NCI-H524 treated with DMSO at 0.1 percent for 48 hours (cell line): ENCODE measurements at regions not wholly inside any gene's neighbourhood (a gene's known extent, or its start where the extent isn't known, plus 50 kb on each side); places are given as distances from the start of the nearest gene placed in this dataset.
"Not testable (repeated sequence)": the region's sequence is repeated elsewhere in the genome, so short reads cannot be mapped to it uniquely, and the experiment has no call there.

Source experiments
- DNase-seq: peaks from one replicate; lab custom pipeline; 2025; lab: John Stamatoyannopoulos, UW

DNA sequence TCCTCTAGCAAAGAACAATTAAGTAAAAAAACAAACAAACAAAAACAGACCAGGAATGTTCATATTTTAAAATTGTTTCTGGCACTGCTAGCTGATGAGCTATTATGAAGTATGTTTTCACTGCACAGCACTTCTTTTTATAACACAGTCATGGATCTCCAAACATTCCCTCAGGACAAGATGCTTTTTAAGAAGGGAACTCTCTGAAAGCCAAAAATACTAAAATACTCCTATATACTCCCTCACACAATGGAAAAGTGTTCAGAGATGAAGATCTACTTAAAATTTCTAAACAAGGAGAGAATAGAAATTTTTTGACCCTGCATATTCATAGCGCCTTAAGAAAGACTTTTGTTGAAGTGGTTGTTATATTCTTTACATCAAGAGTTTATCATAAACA, 926.8 kb downstream of the DIAPH3 start:
- DNase-seq: no peak

GRCh38 chr13:59247171-59247570, 916.6 kb downstream of the DIAPH3 start:
- DNase-seq: no peak

DNA sequence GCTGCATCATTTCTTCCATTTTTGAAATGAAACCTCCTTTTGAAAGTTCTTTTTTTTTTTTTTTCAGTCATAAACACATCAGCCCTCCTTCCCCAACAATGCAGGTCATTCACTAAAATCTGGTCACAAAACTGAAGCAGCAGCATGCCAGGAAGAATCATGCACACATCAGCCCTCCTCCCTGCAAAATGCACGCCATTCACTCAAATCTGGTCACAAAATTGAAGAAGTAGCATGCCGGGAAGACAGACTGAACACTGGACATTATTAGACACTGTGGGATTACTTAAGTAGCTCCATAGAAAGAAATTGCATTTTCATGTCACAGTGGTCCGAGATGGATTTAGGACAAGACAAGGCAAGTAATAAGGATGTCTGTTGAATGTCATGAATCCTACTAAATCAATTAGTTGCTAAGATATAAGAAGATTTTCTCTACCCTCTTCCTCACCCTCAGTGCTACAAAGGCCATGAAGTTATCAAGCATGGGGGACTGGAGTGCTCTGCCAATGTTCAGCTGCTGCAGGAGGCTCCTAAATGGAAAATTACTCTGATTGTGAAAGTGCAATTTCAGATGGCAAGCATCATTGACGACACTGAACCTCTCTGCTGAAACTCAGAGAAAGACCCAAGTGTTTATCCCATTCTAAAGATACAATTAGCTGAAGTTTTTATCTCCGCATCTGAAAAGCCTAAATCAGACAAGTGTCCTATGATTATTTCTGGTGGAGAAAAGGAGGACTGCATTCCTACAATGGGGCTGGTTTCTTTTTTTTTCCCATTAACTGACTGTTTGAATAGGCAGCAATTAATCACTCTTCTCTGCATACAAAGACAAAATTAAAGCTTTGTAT, 913.2 kb downstream of the DIAPH3 start:
- no peak for DNase-seq

DNA sequence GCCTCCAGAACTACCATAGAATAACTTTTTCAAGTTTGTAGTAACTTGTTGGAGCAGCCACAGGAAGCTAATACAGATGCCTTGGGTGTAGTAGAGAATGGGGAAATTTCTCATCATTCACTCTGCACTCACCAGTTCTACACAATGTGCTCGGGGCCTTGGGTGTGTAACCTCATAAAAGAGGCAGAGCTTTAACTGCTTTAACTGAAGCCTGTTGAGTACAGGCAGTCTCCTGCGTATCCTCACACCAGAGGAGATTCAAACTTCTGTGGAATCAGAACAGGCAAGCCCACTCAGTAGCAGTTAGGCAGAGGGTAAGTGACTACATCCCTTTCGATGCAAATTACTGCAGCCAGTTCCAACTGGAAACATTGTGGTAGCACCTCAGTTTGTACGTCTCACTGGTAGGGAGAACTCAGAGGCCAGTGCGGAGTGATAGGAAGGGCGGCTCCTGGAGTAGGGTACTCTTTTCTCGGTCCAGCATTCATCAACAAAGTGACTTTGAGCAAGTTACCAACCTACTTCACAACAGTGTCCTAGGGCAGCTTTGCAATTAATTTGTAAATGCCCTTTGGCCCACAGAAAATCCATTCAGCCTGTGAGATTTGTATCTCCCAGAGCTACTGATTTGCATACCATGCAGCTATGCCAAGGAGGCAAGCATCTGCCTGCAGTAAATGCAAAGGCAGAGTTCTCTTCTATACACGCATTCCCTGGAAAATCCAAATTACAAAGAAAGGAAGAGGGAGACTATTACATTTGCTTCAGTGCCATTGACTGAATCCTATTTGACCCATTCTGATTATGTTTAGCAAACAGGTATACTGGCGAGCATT, 904.3 kb downstream of the DIAPH3 start:
- no peak for DNase-seq

DNA sequence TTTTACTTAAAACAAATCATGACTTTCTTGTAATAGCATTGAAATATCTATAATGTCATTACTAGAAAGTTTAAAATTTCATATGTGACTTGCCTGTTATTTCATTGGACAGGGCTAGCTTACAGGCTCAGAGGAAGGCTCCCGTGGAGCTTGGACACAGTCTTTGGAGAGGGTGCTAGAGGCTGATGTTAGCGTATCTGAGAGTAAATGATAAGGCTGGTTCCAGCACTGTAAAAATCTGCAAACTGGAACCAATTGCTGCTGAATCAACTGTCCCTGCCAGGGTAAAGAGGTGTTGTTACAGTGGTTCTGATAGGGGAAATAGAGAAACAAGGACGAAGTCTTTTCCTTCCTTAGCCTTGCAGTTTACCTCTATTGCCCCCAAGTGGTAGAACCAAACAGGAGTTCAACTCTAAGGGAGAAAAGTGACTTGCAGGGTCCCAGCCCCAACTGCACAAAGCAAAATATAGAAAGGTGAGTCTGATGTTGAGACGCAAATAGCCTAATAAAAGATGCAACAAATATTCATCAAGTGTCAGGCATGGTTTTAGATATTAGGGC, 901.7 kb downstream of the DIAPH3 start:
- DNase-seq: no peak

DNA sequence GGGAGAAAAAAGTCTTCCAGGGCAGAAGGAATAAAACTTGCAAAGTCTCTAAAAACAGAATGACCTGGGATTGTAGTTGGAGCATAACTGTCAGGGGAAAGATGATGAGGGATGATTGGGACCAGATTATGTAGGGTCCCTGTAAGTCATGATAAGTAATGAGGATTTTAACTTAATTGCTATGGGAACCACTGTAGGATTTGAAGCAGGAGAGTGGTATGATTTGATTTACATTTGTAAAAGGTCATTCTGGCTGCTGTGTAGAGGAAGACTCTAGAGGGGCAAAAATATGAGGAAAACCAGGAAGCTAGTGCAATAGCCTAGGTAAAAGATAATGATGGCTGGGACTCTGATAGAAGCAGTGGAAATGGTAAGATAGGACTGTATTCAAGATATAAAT, 900.2 kb downstream of the DIAPH3 start:
- no peak for DNase-seq

DNA sequence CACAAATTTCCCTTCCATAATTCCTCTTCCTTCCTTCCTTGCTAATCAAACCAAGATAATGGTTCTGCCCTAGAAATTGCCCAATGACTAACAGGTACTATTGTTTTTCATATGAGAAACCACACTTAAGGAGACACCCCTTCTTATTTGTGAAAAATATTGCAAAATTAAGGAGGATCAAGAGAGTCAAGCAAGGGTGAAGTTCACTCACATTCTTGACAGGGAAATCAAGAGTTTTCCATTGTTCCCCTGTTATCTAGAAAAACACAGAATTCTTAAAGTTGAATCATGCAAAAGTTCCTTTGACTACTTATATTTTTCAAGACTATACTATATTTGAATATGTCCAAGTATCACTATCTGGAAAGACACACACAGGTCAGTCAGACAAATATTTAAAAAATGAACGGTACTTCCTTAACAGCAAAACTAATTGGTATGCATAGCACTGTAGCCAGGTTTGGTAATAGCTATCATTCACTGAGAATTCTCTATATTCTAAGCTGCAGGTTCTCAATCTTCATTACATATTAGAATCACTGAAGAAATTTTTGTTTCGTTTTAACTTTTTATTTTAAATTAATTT, 897.2 kb downstream of the DIAPH3 start:
- no peak for DNase-seq

DNA sequence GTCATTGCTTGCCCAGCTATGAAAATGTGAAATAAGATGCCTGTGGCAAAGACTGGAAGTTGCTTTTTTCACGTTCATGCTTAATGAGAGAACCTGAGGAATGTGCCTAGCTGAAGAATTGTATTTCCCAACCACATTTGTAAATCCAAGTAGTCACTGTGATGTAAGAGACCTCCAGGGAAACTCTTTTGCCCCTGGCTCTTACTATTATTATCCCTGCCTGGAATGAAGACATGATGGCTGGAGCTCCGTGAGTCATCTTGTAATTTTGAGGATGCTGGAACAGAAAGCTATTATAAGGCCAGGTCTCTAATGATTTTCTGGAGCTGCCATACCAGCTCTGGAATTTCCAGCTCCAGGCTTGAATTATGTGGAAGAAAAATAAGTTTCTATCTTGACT, 894.3 kb downstream of the DIAPH3 start:
- no peak for DNase-seq

GRCh38 chr13:59270327-59270726, 893.4 kb downstream of the DIAPH3 start:
- no peak for DNase-seq

GRCh38 chr13:59274958-59275727, 888.6 kb downstream of the DIAPH3 start:
- DNase-seq: no peak

GRCh38 chr13:59276436-59276835, 887.3 kb downstream of the DIAPH3 start:
- no peak for DNase-seq

GRCh38 chr13:59277106-59277505, 886.6 kb downstream of the DIAPH3 start:
- DNase-seq: no peak

GRCh38 chr13:59279028-59279427, 884.7 kb downstream of the DIAPH3 start:
- DNase-seq: no peak

DNA sequence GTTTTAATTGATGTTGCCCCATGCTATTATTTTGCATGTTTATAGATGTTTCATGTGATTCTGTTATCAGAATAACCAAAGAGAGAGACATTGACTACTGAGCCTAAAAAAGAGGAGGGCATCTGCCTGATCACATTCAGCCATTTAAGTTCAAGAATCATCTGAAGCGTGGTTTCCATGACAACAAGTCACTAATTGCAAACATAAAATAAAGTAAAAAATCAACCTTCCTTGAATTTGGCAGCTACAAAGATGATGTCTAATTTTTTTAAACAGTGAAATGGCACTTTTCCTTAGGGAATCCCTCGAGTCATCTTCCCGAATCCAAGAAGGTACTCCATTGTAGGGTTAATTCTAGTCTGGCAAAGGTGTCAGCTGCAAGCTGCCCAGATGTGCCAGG, 884.2 kb downstream of the DIAPH3 start:
- no peak for DNase-seq

GRCh38 chr13:59280297-59280696, 883.4 kb downstream of the DIAPH3 start:
- DNase-seq: no peak

DNA sequence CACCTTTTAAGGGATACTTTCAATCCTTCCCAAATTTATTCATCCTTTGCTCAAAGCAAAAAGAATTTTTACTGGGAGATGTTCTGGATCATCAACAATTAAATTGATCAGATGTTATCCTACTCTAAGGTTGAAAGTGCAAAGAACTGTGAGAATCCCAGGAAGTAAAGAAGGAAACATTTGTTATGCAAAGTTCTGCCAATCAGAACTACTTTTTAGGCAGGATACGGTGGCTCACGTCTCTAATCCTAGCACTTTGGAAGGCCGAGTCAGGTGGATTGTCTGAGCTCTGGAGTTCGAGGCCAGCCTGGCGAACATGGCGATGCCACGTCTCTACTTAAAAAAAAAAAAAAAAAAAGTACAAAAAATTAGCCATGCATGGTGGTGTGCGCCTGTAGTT, 882.3 kb downstream of the DIAPH3 start:
- DNase-seq: no peak

DNA sequence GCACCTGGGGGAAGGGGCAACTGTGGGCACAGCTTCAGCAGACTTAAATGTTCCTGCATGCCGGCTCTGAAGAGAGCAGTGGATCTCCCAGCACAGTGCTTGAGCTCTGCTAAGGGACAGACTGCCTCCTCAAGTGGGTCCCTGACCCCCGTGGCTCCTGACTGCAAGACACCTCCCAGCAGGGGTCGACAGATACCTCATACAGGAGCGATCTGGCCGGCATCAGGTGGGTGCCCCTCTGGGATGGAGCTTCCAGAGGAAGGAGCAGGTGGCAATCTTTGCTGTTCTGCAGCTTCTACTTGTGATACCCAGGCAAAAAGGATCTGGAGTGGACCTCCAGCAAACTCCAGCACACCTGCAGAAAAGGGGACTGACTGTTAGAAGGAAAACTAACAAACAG, 871.5 kb downstream of the DIAPH3 start:
- DNase-seq: not testable (repeated sequence)

DNA sequence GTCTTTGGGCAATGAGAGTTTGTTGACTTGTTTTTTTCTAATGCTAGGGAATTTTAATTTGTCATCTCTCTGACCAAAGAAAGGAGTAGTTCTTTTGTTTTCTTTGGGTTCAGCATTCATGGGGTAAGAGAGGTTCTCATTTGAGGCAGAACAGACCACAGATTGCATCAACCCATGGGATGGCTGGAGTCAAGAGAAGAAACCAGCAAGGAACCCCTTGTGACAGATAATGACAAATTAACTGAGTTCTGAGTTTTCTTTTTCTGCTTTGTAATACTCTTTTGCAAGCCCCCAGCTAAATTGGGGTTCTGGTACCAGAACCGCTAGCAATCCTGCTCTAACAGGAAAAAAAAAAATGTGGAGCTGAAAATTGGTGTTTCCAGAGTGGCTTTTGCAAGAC, 864.1 kb downstream of the DIAPH3 start:
- no peak for DNase-seq

DNA sequence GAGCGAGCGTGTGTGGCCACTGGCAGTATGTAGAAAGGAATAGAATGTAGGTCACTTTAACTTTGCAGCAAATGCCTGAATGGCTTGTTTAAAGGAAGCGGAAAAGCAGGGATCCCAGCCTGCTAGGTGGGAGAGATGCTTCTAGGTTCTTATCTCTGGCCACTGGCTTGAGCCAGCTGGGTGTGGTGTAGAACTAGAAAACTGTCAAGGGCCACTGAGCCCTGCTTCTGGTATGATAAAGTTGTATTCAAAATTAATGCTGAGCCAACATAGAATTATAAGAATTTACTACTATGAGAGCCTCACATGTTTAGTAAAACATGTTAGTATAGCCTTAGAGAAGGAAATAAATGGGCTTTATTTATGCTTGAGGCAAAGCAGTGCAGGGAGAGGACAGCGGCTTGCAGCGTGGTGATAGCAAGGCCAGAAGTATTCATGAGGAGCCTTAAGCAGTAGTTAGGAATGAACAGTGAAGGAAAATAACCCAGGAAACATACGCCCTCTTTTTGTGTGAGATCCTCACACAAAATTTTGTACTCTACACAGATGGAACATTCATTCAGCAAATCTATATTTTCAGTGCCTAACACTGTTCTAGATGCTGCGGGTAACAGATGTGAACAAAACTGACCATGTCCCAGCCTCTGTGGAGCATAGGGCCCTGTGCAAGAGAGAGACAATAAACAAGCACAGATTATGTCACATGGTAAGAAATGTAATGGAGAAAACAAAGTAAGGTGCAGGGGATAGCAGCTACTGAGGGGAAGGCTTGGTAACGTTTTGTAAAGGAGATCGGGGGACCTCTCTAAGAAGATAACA, 863.2 kb downstream of the DIAPH3 start:
- no peak for DNase-seq

- DNase-seq: no peak
Observed at GRCh38 chr13:59301174-59301567, 862.6 kb downstream of the DIAPH3 start.

GRCh38 chr13:59303433-59303832, 860.3 kb downstream of the DIAPH3 start:
- no peak for DNase-seq
